Activated CD4-positive, alpha-beta T cell treated with anti-CD3 and anti-CD28 coated beads for 4 hours (primary cell): ENCODE measurements at regions not wholly inside any gene's neighbourhood (a gene's known extent, or its start where the extent isn't known, plus 50 kb on each side); places are given as distances from the start of the nearest gene placed in this dataset.

Experiments
- DNase-seq, 2 donors: peaks; one replicate each; pipeline ENCODE4 v3.0.0-alpha.2; 2020

DNA sequence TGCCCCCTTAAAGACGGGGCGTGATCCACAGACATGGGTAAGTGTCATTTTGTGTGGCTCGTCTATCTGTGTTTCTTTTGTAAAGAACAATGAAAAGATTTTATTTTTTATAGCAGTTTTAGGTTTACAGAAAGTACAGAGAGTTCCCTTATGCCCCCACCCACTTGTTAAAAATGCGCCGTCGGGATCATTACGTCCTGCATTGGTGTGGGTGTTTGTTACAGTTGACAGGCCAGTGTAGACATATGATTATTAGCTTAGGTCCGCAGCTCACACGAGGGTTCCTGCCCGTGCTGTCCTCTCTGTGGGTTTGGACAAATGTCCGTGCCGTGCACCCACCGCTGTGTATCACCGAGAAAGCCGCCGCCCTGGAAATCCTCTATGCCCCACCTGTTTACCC, 50.5 kb downstream of the RGS12 start:
- DNase-seq, result no peak

DNA sequence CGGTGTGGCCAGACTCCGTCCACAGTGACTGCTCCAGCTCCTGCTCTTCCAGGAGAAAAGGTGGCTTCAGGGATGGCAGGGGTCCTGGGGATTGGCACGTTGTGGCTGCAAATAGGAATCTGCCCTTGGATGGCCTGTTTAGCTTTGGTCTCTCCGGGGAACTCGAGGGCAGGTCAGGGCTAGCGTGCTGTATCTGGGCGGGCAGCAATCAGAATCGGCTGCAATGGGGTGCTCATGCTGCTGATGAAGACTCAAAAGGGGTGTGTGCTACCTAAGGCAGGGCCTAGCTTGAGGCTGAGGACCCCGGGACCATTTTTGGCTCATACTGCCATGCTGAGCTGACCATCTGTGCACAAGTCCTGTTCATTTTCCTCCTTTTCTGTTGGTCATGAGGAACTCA, 51.3 kb downstream of the RGS12 start:
- no peak for DNase-seq

DNA sequence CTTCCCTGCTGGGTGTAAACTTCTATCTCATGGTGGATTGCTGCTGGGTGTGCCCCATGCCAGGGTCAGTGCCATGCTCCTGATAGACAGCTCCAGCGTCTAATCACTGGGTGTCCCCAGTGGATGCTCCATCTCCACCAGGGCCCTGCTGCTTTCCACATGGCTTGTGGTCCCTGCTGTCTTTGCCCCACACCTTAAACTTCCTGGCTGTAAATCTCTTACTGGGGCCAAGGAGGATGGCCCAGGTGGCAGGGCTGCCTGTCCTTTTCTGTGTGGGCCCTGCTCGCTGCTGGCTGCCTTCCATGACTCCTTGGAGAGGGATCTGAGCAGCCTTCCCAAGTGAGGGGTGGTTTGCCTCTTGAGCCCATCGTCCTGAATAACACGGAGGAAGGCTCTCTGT, 51.8 kb downstream of the RGS12 start:
- DNase-seq, result no peak

DNA sequence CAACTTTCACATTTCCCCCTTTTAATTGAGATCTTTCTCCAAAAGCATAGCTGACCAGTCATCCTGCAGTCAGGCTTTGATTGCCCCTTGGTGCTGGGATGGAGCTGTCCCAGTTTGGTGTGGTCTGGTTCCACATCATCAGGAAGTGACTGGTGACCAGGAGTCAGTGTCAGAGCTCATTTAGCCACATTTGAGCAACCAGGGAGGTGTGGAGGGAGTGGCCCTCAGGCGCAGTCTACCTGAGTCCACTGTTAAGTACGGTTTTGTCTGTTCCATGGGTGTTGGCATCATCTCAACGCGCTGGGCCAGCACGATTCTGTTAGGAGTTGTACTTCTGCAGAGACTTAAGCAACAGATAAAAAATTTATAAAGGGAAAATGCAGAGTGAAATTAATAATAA, 52.6 kb downstream of the RGS12 start:
- no peak for DNase-seq

DNA sequence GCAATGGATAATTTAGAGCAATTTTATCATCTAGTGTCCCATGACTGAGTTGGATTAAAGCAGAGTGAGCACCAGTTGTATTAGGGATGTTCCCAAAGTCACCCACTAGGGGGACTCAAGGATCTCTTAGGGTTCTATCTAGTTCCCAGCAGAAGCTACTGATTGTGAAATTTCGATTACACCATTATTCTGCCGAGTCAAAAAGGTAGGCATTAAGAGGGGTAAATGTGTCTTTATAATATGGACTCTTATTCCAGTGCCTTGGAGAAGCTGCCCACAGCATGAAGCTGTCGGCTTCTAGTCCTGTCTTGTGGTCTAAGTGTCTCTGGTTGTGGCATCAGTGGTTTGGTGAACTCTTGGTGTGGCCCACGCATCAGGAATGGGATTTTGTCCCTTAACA, 53.3 kb downstream of the RGS12 start:
- peak in 1 of 2 donors; percentile 47 for DNase-seq

DNA sequence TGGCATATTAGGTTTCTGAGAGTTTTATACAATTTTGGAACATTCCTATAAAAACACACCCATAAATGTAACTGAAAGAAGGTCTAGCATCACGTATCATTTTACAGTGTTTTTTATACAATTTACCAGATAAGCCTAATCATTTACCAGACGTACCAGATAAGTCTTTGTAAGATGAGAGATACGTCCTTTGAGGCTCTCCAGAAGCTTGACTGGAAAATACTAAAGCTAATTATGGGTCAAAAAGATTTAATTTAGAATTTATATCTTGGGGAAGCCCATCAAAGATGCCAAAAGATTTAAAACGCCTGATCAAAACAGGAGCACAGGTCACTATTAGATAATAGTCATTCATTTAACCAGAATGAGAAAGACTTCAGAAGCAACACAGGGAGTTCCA, 55.0 kb downstream of the RGS12 start:
- no peak for DNase-seq

DNA sequence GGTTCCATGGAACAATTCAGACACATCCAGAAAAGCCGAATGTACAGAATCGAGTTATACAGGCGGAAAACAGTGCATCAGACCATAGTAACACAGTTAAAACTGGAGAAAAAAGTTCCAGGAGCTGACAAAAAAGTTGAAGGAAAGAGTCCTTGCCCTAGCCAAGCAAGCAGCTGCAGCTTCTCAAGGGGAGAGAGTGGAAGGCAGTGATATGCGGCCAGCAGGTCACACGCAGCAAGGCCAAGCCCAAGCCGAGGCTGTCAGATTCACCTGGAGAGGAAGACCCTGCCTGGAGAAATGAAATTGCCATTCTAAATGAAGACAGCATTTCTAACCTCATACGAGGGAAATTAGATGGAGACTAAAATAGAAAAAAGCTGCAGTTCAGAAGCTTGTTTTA, 55.8 kb downstream of the RGS12 start:
- no peak for DNase-seq

DNA sequence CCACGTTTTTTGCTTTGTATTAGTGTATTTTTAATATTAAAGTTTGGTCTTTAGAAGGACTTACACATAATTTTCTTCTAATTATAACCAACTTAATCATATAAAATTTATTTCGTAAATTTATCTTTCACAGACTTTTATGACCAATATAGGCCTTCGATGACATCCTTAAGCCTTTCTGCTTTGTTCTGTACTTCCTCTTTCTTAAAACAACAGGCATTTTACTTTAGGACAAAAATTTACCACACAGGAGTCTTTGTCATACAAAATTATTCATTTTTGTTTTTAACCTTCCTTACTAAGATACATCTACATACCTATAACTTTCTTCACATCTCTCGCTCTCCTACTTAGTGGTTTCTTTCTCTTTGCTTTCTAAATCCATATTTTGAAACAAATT, 56.3 kb downstream of the RGS12 start:
- DNase-seq, result no peak

DNA sequence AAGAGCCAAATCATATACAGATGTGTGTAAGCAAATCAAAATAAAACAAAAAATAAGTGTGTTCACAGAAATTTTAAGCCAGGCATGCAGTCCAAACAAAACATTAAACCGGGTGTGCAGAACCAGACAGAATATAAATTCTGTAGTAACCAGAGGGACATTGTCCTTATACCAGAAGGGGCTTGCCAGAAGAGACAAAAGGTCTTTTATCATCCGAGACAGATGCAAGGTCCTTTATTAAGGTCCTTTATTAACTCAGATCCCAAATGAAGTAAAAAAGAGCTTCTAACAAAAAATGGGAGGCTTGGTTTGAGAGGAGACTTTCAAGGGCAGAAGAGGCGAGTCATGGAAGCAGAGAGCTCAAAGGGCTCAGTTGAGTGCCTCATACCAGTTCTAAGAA, 59.2 kb downstream of the RGS12 start:
- no peak for DNase-seq

DNA sequence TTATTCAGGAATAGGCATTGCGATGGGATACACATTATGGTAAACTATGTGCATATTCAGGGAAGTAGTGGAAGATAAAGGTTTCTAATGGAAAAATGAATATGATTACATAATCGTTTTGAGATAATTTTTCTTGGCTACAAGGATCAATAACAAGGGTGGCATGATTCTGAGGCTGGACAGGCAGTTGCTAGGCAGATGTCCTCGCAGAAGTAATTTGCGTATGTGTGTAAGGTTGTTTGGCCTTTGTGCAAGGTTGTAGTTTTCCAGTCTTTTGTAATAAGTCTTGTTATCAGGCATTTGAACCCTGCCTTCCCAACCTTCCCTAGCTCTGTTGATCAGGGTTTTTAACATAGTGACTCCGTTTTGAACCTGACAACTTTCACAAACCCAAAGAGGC, 59.7 kb downstream of the RGS12 start:
- DNase-seq, result no peak

DNA sequence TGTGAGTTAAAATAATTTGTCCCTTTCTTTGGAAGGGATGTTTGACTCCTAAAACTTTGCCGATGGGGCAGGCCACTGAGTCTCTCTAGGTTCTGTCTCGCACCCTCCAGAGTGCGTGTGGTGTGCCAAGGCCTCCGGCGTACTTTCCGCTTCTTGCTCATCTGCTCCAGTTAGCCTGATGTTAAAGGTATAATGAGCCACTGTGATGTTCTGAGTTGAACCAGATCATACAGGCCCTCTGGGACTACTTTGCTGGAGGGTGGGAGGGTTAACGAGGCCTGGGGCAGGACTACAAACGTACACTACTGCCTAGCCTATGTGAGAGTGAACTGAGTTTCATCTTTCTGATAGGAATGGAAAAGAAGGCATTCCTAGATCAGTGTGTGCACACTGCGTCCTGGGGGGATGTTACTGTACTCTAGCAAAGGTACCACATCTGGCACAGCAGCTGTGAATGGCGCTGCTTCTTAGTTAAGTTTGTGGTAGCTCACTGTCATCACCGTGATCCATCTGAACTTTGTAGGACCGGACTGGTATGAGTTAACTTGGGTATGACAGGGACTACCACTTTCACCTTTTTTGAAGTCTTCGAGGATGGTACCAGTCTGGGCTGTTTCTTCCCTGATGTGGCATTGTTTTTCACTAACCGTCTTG, 60.2 kb downstream of the RGS12 start:
- no peak for DNase-seq

DNA sequence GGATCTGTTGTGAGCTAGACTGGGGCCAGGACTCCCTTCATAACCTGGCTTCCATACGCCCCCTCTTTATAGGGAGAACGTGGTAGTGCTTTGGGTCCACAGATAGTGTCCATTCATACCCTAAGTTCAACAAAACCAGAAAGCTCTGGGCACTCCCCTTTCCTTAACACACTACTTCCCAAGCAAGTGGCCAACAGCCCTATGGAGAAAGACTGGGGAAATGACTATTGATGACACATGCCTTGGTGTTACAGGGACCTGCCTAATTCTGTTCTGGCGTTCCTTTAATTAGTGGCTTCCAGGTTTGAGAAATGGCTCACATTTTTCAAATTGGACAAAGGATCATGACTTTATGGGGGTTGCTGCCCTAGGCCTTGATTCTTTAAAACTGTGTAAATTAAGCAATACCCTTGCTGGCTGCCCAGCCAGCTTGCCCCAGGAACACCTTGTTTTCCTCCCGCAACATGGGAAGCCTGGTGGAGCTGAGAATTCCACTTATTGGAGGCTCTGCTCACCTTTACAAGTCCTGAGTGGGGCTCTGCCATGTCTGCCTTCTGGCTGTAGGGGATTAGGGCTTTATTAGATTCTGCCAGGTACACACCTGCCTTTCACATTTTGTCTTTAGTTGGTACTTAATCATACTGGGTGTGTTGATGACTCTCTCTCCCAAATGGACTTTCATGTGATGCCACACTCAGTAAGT, 61.1 kb downstream of the RGS12 start:
- DNase-seq, result no peak

DNA sequence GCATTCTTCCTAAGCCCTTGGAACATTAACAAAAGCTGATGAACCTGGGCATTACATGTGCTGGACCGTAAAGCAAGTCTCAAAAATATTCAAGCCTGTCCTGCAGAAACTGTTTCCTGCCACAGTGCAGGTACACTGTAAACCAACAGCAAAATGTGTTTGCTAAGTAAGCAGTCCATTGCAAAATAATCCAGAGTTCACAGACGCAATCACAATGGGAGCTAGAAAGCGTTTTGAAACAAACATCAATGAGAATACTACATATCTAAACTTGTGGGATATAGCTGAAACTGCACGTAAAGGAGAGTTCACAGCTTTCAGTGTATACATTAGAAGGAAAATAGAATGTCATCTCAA, 61.6 kb downstream of the RGS12 start:
- no peak for DNase-seq

DNA sequence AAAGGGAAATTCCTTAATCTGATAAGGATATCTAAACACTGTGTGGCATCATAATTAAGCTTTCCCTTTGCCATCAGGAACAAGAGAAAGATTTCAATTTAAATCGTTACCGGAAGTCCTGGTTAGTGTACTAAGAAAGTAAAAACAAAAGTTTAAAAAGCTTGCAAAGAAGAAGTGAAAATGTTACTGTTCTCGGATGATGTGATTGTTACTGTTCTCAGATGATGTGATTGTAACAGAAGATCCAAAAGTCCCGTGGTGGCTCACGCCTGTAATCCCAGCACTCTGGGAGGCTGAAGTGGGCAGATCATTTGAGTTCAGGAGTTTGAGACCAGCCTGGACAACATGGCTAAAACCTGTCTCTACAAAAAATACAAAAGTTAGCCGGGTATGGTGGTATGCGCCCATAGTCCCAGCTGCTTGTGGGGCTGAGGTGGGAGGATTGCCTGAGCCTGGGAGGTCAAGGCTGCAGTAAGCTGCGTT, 62.5 kb downstream of the RGS12 start:
- no peak for DNase-seq

DNA sequence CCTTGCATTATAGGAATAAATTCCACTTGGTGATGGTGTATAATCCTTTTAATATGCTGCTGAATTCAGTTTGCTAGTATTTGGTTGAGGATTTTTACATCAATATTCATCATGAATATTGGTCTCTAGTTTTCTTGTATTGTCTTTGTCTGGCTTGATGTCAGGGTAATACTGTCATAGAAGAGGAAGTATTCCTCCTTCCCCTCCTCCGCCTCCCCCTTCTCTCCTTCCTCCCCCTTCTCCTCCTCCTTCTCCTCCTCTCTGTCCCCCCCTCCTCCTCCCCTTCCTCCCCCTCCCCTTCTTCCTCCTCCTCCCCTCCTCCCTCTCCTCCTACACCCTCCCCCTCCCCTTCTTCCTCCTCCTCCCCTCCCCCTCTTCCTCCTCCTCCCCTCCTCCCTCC, 65.8 kb downstream of the RGS12 start:
- DNase-seq, result no peak

DNA sequence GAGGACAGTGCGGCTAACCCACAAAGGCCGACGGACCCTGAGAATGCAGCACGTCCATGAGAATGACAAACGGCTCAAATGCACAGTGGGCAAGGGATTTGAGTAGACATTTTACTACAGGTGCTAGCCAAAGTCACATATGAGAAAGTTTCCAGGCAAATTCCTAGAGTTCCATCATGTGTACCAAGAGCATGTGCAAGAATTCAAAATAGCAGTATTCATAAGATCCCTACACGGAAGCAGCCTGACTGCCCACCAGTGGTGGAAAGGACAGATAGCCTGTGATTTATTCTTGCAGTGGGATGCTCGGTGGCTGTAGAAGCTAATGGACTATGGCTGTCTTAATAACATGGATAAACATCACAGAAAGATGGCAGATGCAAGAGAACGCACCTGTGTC, 68.0 kb downstream of the RGS12 start:
- no peak for DNase-seq

DNA sequence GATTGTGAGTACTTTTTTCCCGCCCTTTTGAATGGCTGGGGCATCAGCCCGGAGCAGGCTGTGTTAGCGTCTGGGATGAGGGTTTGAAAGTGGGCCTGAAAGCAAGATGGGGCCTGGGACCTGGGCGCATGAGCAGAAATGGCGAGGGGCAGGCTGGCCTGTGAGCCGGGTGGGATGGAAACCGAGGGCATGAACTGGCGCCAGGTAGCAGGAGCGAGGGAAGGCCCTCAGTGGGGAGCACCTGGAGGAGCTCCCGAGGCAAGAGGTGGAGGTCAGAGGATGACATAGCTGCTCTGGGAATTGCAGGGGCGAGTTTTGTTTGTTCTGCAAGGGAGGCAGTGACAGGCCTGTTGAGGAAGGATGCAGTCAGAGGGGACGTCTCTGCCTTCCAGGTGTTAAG, 68.6 kb downstream of the RGS12 start:
- DNase-seq, result no peak

DNA sequence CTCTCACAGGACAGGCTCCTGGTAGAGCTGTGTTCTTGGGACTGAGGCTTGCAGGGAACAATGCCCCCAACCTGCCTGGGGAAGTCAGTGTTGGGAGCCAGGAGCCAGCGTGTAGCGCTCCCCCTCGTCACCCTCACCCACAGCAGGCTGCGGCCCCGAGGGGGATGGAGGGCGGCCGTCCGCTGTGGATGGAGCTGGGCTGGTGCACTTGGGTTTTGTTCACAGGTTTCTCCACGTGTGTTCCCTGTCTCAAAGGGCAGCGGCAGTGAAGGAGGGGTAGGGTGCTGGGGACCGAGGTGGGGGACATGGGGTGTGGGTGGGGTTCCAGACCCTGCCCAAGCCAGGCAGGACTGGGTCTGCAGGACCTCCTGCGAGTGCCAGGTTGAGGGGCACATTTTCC, 69.1 kb downstream of the RGS12 start:
- DNase-seq, result no peak

DNA sequence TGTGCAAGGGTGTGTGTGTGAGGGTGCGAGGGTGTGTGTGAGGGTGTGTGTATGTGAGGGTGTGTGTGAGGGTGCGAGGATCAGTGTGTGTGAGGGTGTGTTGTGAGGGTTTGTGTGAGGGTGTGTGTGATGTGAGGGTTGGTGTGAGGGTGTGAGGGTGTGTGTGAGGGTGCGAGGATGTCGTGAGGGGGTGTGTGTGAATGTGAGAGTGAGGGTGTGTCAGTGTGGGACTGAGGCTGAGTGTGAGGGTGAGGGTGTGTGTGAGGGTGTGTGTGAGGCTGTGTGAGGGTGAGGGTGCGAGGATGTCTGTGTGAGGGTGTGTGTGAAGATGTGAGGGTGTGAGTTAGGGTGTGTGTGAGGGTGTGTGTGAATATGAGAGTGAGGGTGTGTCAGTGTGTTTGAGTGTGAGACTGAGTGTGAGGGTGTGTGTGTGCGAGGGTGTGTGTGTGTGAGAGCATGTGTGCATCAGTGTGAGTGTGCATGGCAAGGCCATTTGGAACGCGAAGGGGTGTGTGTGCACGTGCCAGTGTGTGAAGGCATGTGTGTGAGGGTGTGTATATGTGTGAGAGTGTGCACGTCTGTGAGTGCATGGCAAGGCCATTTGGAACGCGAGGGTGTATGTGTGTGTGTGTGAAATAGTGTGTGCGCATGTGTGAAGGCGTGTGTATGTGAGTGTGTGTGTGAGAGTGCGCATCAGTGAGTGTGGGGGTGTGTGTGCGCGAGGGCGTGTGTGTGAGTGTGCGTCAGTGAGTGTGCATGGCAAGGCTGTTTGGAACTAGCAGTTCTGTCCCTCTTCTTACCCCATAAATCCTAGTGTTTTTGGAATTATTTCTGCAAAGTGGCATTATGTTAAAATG, 69.8 kb downstream of the RGS12 start:
- no peak for DNase-seq

DNA sequence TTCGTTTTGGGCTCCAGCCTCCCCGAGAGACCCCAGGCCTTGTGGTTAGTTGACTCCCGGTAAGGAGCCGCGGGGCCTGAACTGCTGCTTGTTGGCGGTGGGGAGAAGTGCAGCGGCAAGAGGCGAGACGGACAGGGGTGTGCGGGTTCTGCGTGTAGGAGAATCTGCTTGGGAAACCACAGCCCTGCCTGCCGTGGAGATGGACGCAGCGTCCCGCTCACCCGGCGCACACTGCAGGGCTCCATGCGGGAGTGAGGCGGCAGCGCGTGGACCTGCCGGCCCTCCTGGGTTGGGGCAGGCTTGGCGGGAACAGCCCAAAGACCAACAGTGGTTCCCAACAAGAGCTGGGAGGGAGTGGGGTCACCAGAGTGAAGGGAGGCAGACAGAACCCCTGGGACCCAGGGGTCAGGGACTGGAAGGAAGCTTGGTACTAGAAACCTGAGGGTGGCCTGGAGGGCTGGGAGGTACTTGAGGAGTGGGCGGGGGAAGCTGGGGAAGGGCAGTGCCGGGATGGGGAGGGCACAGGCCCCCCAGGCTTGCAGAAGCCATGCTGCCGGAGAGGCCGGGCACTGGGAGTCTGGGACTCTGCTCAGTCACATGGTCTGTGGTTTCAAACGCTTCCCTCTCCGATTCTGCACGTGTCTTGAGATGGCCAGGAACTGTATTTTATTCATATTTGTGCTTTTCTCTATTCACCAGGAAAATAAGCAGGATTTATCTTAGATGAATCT, 70.8 kb downstream of the RGS12 start:
- DNase-seq, result no peak

DNA sequence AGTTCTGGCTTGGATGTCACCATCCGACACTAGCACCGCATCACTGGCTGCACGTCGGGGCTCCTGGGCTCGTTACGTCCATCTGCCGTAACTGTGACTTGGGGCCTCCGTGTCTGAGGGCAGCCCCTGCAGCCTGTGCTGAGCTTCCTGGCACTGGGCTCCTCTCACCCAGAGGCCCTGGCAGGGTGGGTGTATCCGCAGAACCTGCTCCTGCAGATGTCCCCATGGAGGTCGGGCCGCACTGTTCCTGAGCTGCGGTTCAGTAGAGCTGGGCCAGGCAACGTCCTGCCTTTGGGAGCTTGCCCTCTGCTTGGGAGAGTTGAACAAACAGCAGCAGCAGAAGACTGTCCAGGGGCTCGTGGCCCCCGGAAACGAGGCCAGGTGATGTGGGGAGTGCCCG, 71.4 kb downstream of the RGS12 start:
- DNase-seq, result no peak

DNA sequence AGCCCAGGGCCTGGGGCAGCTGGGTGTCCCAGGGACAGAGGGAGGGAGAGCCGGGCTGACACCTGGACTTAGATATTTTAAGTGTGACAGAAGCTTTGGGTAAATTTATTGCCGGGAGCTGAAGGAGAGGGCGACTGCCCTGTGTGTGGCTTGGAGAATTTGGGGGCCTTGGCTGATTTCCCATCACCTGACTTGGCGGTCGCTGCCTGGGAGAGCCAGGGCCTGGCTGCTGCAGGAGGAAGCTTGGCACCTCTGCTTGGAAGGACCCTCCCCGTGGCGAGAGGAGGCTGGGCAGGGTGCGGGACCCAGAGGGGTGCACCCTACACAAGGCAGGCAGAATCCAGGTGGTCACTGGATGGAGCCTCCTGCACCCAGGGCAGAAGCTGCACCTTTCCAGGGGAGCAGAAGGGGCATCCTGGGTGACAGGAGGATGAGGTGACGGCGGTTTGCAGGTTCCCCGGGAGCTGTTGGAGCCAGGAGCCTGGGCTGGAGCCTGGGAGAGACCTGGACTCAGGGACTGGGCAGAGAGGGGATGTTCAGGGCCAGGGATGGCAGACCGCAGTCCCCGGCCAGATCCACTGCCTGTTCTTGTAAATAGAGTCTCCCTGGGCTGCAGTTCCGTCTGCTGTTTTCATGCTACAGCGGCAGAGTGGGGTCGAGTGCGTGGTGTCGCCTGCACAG, 72.0 kb downstream of the RGS12 start:
- no peak for DNase-seq

DNA sequence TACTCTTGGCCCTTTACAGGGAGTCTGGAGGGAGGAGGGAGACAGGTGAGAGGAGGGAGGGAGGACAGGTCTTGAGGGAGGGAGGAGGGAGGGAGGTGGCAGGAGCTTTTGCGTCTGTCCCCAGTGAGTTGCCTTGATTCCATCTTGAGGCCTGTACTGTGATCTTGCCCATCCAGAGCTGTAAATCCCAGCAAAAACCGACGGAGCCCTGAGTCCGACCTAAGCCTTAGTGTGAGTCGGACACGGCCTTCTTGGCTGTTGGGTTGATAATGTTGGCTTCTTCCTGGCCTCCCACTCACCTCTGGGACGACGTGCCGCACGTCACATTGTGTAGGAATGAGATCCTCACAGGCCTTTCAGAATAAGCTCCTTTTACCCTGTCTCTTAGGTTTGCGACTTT, 72.5 kb downstream of the RGS12 start:
- DNase-seq, result no peak
